Hepatocyte (in vitro differentiated cells): ENCODE measurements at regions not wholly inside any gene's neighbourhood (a gene's known extent, or its start where the extent isn't known, plus 50 kb on each side); places are given as distances from the start of the nearest gene placed in this dataset.

Source experiments
- DNase-seq: peaks from one replicate; pipeline ENCODE4 v3.0.0-alpha.2; 2016; ENCODE audit warnings: low spot score
- H2AFZ ChIP-seq: fragments of 200-600 bp; sonication (generic); 2 replicates; pipeline ENCODE4 v1.6.0; 2016; ENCODE audit warnings: antibody characterized with exemption, mild to moderate bottlenecking
- H3K27ac ChIP-seq: fragments of 200-600 bp; sonication (generic); 2 replicates; pipeline ENCODE4 v1.5.1; 2016; ENCODE audit warnings: mild to moderate bottlenecking
- H3K27me3 ChIP-seq: fragments of 200-600 bp; sonication (generic); 2 replicates; pipeline ENCODE4 v1.6.1; 2016
- H3K36me3 ChIP-seq: fragments of 200-600 bp; sonication (generic); replicated peaks from 2 replicates; pipeline ENCODE4 v1.5.1; 2016; ENCODE audit warnings: low read depth; ENCODE audit not compliant: insufficient read depth
- H3K4me1 ChIP-seq: fragments of 200-600 bp; sonication (generic); 2 replicates; pipeline ENCODE4 v1.5.1; 2016; ENCODE audit warnings: mild to moderate bottlenecking, moderate library complexity; ENCODE audit not compliant: insufficient read depth
- H3K4me2 ChIP-seq: fragments of 200-600 bp; sonication (generic); 2 replicates; pipeline ENCODE4 v1.6.0; 2016
- H3K4me3 ChIP-seq: fragments of 200-600 bp; sonication (generic); 2 replicates; pipeline ENCODE4 v1.5.1; 2016; ENCODE audit warnings: mild to moderate bottlenecking
- H3K79me2 ChIP-seq: fragments of 200-600 bp; sonication (generic); 2 replicates; pipeline ENCODE4 v1.6.0; 2017; ENCODE audit warnings: mild to moderate bottlenecking
- H3K9me2 ChIP-seq: fragments of 200-600 bp; sonication (generic); replicated peaks from 2 replicates; pipeline ENCODE4 v1.6.0; 2017; ENCODE audit warnings: mild to moderate bottlenecking; ENCODE audit not compliant: insufficient read depth
- H3K9me3 ChIP-seq: fragments of 200-600 bp; sonication (generic); 2 replicates; pipeline ENCODE4 v1.5.1; 2016; ENCODE audit warnings: low read depth, mild to moderate bottlenecking
- H4K20me1 ChIP-seq: fragments of 200-600 bp; sonication (generic); 2 replicates; pipeline ENCODE4 v1.6.0; 2016; ENCODE audit warnings: mild to moderate bottlenecking; ENCODE audit not compliant: insufficient read depth, poor library complexity, severe bottlenecking
- CTCF ChIP-seq: fragments of 200-600 bp; sonication (generic); IDR thresholded peaks from 2 replicates; pipeline ENCODE4 v1.5.1; 2016; ENCODE audit warnings: antibody characterized with exemption, mild to moderate bottlenecking; ENCODE audit not compliant: poor library complexity
- EZH2 ChIP-seq: fragments of 200-600 bp; sonication (generic); IDR thresholded peaks from 2 replicates; pipeline ENCODE4 v1.6.1; 2016; ENCODE audit warnings: antibody characterized with exemption, mild to moderate bottlenecking, borderline replicate concordance
- EZH2phosphoT487 ChIP-seq: fragments of 200-600 bp; sonication (generic); IDR thresholded peaks from one replicate; pipeline ENCODE4 v1.6.1; 2018; ENCODE audit warnings: antibody characterized with exemption, mild to moderate bottlenecking, low read depth, moderate library complexity; ENCODE audit not compliant: unreplicated experiment, severe bottlenecking
- WGBS: methylation state at CpG from one replicate; pipeline ENCODE4 v1.1.6; 2016; ENCODE audit warnings: low lambda C conversion rate; ENCODE audit errors: missing lambda C conversion rate; 5-methylcytosine and 5-hydroxymethylcytosine counted together

- no peak overlapping the region for H3K4me2 ChIP-seq
- H3K9me3 ChIP-seq = no peaks in the 10 kb centered on the region
- no peak for DNase-seq
- no peak for TF ChIP-seq EZH2phosphoT487
- no peak for TF ChIP-seq EZH2
- no peak for TF ChIP-seq CTCF
- H3K27ac ChIP-seq = no peak overlapping the region
- H4K20me1 ChIP-seq = no peaks in the 10 kb centered on the region
- no peaks in the 10 kb centered on the region for H3K9me2 ChIP-seq
- no peaks in the 10 kb centered on the region for H3K4me1 ChIP-seq
- no peaks in the 10 kb centered on the region for H3K36me3 ChIP-seq
- H3K79me2 ChIP-seq = no peaks in the 10 kb centered on the region
- H3K4me3 ChIP-seq = no peak overlapping the region
- H3K27me3 ChIP-seq = no peaks in the 10 kb centered on the region
- WGBS = 93% methylated on average over 3 of the region's 3 CpGs
- H2AFZ ChIP-seq = no peak overlapping the region
These were observed 128.6 kb downstream of the POLR2M start for GRCh38 chr15:57835119-57835518.

GRCh38 chr15:57849317-57849716 is 142.8 kb downstream of the POLR2M start:
- Histone ChIP-seq H3K9me3 (no peaks in the 10 kb centered on the region), H2AFZ (no peak overlapping the region), H4K20me1 (no peaks in the 10 kb centered on the region), H3K36me3 (no peaks in the 10 kb centered on the region), H3K27ac (no peak overlapping the region), H3K4me3 (no peak overlapping the region), H3K4me1 (no peaks in the 10 kb centered on the region), H3K79me2 (no peaks in the 10 kb centered on the region), H3K27me3 (peaks cover 12% of the 10 kb centered on the region), H3K4me2 (no peak overlapping the region), H3K9me2 (no peaks in the 10 kb centered on the region)
- 92% methylated on average over 5 of the region's 5 CpGs for WGBS
- no peak for TF ChIP-seq EZH2
- TF ChIP-seq CTCF = no peak
- no peak for TF ChIP-seq EZH2phosphoT487
- no peak for DNase-seq

- no peaks in the 10 kb centered on the region for H3K9me2 ChIP-seq
- no peaks in the 10 kb centered on the region for H3K79me2 ChIP-seq
- no peaks in the 10 kb centered on the region for H3K27me3 ChIP-seq
- no peaks in the 10 kb centered on the region for H4K20me1 ChIP-seq
- no peak overlapping the region for H3K4me3 ChIP-seq
- no peak overlapping the region for H3K27ac ChIP-seq
- no peaks in the 10 kb centered on the region for H3K36me3 ChIP-seq
- DNase-seq = no peak
- no peak for TF ChIP-seq EZH2phosphoT487
- TF ChIP-seq CTCF = no peak
- no peak for TF ChIP-seq EZH2
- H2AFZ ChIP-seq = no peak overlapping the region
- no peaks in the 10 kb centered on the region for H3K4me1 ChIP-seq
- no peaks in the 10 kb centered on the region for H3K9me3 ChIP-seq
- no peak overlapping the region for H3K4me2 ChIP-seq
These were observed 148.0 kb downstream of the POLR2M start for GRCh38 chr15:57854531-57854930.

- Histone ChIP-seq H3K4me1 (no peaks in the 10 kb centered on the region), H3K9me3 (no peaks in the 10 kb centered on the region), H3K9me2 (no peaks in the 10 kb centered on the region), H3K27ac (no peak overlapping the region), H3K36me3 (no peaks in the 10 kb centered on the region), H2AFZ (no peak overlapping the region), H3K27me3 (no peaks in the 10 kb centered on the region), H3K4me3 (no peak overlapping the region), H3K79me2 (no peaks in the 10 kb centered on the region), H4K20me1 (no peaks in the 10 kb centered on the region), H3K4me2 (no peak overlapping the region)
- DNase-seq = no peak
- WGBS = 97% methylated on average over 1 of the region's 1 CpG
- no peak for TF ChIP-seq EZH2
- TF ChIP-seq CTCF = no peak
These were observed 151.4 kb downstream of the POLR2M start for GRCh38 chr15:57857871-57858270.
